CD14-positive monocyte (primary cell): ENCODE measurements at regions not wholly inside any gene's neighbourhood (a gene's known extent, or its start where the extent isn't known, plus 50 kb on each side); places are given as distances from the start of the nearest gene placed in this dataset.

ENCODE experiments used
- DNase-seq, 3 donors: peaks; one replicate each; pipeline ENCODE4 v3.0.0-alpha.2; 2011 to 2022
- H2AFZ ChIP-seq: 2 replicates; pipeline ENCODE4 v1.6.0; 2012; ENCODE audit warnings: mild to moderate bottlenecking, low read depth, low read length, inconsistent platforms; ENCODE audit not compliant: insufficient read depth, poor library complexity, severe bottlenecking
- H3K27ac ChIP-seq, 2 donors: 1 replicate in 1 of 2; 2 replicates in 1 of 2; pipeline ENCODE4 v1.5.1; 2012 to 2013; ENCODE audit warnings: low read length in 2 of 2, control low read depth in 1 of 2, inconsistent platforms in 1 of 2, low read depth in 1 of 2, mild to moderate bottlenecking in 1 of 2
- H3K27me3 ChIP-seq, 2 donors: one replicate each; pipeline versions ENCODE4 v1.6.0 to v1.6.1; 2011 to 2013; ENCODE audit warnings: low read length in 2 of 2; ENCODE audit not compliant: control insufficient read depth in 2 of 2, insufficient read depth in 2 of 2
- H3K36me3 ChIP-seq, 2 donors: replicated peaks in 1 of 2; 1 replicate in 1 of 2; 2 replicates in 1 of 2; pipeline versions ENCODE4 v1.5.1 to v1.6.1; 2012 to 2013; ENCODE audit warnings: low read length in 2 of 2, control low read depth in 1 of 2, inconsistent platforms in 1 of 2, mild to moderate bottlenecking in 1 of 2; ENCODE audit not compliant: insufficient read depth in 2 of 2, control insufficient read depth in 1 of 2
- H3K4me1 ChIP-seq, 2 donors: 1 replicate in 1 of 2; 2 replicates in 1 of 2; pipeline versions ENCODE4 v1.5.1 to v1.6.1; 2012 to 2013; ENCODE audit warnings: low read length in 2 of 2, control low read depth in 1 of 2, inconsistent platforms in 1 of 2, mild to moderate bottlenecking in 1 of 2, moderate library complexity in 1 of 2; ENCODE audit not compliant: insufficient read depth in 2 of 2, control insufficient read depth in 1 of 2
- H3K4me2 ChIP-seq: replicated peaks from 2 replicates; pipeline ENCODE3; 2012; ENCODE audit warnings: low read length, moderate library complexity, mild to moderate bottlenecking; ENCODE audit not compliant: poor library complexity, severe bottlenecking; ENCODE audit errors: extremely low read depth
- H3K4me3 ChIP-seq, 3 experiments: fragments of 200-600 bp in 1 of 3; sonication (generic) in 1 of 3; replicated peaks in 1 of 3; 1 replicate in 2 of 3; 2 replicates in 1 of 3; pipeline ENCODE4 v1.5.1; 2011 to 2013; ENCODE audit warnings: low read length in 3 of 3, mild to moderate bottlenecking in 3 of 3, control low read depth in 2 of 3, low read depth in 2 of 3, inconsistent platforms in 1 of 3, moderate library complexity in 1 of 3
- H3K79me2 ChIP-seq: 2 replicates; pipeline ENCODE4 v1.6.0; 2012; ENCODE audit warnings: mild to moderate bottlenecking, control low read depth, inconsistent platforms, low read length, moderate library complexity; ENCODE audit not compliant: insufficient read depth
- H3K9ac ChIP-seq: 2 replicates; pipeline ENCODE4 v1.6.0; 2017; ENCODE audit warnings: low read length, mild to moderate bottlenecking; ENCODE audit not compliant: insufficient read depth, poor library complexity, severe bottlenecking
- H3K9me3 ChIP-seq, 2 donors: replicated peaks in 1 of 2; 1 replicate in 1 of 2; 2 replicates in 1 of 2; pipeline versions ENCODE4 v1.5.1 to v1.6.1; 2012 to 2013; ENCODE audit warnings: low read length in 2 of 2, control low read depth in 1 of 2; ENCODE audit not compliant: control insufficient read depth in 1 of 2, insufficient read depth in 1 of 2
- H4K20me1 ChIP-seq: 2 replicates; pipeline ENCODE4 v1.6.0; 2012; ENCODE audit warnings: mild to moderate bottlenecking, low read length, control low read depth, moderate library complexity; ENCODE audit not compliant: insufficient read depth
- H3K27ac Mint-ChIP-seq, 7 donors: one replicate each; pipeline ENCODE4 v1.8.0; 2020; ENCODE audit warnings: mild to moderate bottlenecking in 7 of 7, mixed read lengths in 7 of 7, moderate library complexity in 6 of 7, inconsistent platforms in 2 of 7
- H3K27me3 Mint-ChIP-seq, 3 donors: one replicate each; pipeline ENCODE4 v1.8.0; 2021 to 2022; ENCODE audit warnings: low read depth in 3 of 3, mild to moderate bottlenecking in 3 of 3, mixed read lengths in 3 of 3, moderate library complexity in 3 of 3, inconsistent platforms in 1 of 3
- H3K36me3 Mint-ChIP-seq, 2 donors: one replicate each; pipeline ENCODE4 v1.8.0; 2020; ENCODE audit warnings: mixed read lengths in 2 of 2, inconsistent platforms in 1 of 2, mild to moderate bottlenecking in 1 of 2
- H3K4me1 Mint-ChIP-seq: one replicate; pipeline ENCODE4 v1.8.0; 2020; ENCODE audit warnings: mild to moderate bottlenecking, mixed read lengths
- H3K4me3 Mint-ChIP-seq, 2 donors: one replicate each; pipeline ENCODE4 v1.8.0; 2020; ENCODE audit warnings: mild to moderate bottlenecking in 2 of 2, mixed read lengths in 2 of 2, moderate library complexity in 1 of 2
- H3K9me3 Mint-ChIP-seq, 7 donors: one replicate each; pipeline ENCODE4 v1.8.0; 2020 to 2022; ENCODE audit warnings: mixed read lengths in 7 of 7, mild to moderate bottlenecking in 6 of 7, moderate library complexity in 6 of 7, inconsistent platforms in 2 of 7
- WGBS: methylation state at CpG from one replicate; pipeline ENCODE4 v1.1.5; 2013; ENCODE audit warnings: missing lambda C conversion rate; ENCODE audit not compliant: insufficient coverage; 5-methylcytosine and 5-hydroxymethylcytosine counted together
- intact Hi-C, 2 donors: fragments of 100-400 bp; cut with micrococcal nuclease; formaldehyde crosslinking; loops; one replicate each; pipeline versions ENCODE4 v1.15.0 to v1.15.1; 2023
- TF ChIP-seq, protein P1 (sequence below): fragments of 200-600 bp; IDR thresholded peaks from one replicate; pipeline ENCODE4 v1.8.0; 2022; ENCODE audit warnings: antibody characterized with exemption, mild to moderate bottlenecking

DNA sequence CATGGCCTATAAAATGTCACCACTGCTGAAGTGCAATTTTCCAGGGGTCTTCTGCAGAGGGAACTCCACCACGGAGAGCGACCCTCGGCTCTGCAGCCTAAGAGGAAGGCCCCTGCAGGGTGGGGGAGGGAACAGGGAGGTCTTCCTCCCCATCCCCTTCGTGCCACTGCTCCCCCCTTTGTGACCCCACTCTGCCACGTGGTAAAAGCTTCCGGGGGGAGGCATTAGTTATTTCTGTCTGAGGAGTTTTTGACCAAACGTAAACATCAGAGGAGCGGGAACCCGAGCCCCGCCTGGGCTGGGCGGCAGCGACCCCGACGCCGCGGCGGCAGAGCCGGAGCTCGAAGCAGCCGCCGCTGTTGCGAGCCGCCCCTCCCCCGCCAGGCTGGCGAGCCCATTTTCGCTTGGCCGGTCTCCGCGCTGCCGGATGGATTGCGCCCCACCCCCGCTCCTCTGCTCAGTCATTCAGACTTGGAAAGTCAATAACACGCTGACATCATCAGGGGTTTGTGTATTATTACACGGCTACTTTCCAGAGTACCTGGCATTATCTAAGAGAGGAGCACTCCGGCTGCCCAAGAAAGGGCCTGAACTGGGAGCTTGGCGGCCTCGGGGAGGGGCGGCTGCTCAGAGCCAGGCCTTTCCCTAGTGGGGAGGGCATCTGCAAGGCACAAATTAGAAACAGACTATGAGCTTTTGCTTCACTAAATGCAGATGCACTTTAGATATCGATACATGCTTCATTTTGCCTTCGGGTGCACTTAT is 162.5 kb upstream of the TBL1XR1 start:
- WGBS, result under 1% methylated on average over 29 of the region's 40 CpGs
- peak overlapping the region; percentile 87 to 89 for H3K27ac ChIP-seq
- H3K4me1 Mint-ChIP-seq, result peaks cover 54% of the 10 kb centered on the region
- peaks cover 49 to 59% of the 10 kb centered on the region in 2 donors for H3K4me1 ChIP-seq
- H3K36me3 ChIP-seq, result no peaks in the 10 kb centered on the region
- H3K9ac ChIP-seq, result peak overlapping the region; percentile 55
- intact Hi-C loops, result loop anchor here (1.0 to 10.0 kb wide), 11 partner anchors 15 to 565 kb away; no protein-coding TSS in a partner anchor
- no peaks in the 10 kb centered on the region for H3K27me3 ChIP-seq
- H3K4me3 ChIP-seq, result peak overlapping the region; percentile 56 to 77 (median 66)
- H3K4me2 ChIP-seq, result peak overlapping the region; percentile 85
- H3K27ac Mint-ChIP-seq, result peak overlapping the region; percentile 95 to 99 (median 98)
- H3K27me3 Mint-ChIP-seq, result peaks cover 0 to 4% (median 0%) of the 10 kb centered on the region in 3 donors
- H2AFZ ChIP-seq, result peak overlapping the region; percentile 79
- TF ChIP-seq, protein P1, sequence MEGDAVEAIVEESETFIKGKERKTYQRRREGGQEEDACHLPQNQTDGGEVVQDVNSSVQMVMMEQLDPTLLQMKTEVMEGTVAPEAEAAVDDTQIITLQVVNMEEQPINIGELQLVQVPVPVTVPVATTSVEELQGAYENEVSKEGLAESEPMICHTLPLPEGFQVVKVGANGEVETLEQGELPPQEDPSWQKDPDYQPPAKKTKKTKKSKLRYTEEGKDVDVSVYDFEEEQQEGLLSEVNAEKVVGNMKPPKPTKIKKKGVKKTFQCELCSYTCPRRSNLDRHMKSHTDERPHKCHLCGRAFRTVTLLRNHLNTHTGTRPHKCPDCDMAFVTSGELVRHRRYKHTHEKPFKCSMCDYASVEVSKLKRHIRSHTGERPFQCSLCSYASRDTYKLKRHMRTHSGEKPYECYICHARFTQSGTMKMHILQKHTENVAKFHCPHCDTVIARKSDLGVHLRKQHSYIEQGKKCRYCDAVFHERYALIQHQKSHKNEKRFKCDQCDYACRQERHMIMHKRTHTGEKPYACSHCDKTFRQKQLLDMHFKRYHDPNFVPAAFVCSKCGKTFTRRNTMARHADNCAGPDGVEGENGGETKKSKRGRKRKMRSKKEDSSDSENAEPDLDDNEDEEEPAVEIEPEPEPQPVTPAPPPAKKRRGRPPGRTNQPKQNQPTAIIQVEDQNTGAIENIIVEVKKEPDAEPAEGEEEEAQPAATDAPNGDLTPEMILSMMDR, result no peak
- peak overlapping the region; percentile 79 to 92 for H3K4me3 Mint-ChIP-seq
- no peaks in the 10 kb centered on the region for H3K9me3 Mint-ChIP-seq
- H3K36me3 Mint-ChIP-seq, result no peaks in the 10 kb centered on the region
- DNase-seq, result peak; percentile 91 to 95 (median 93)
- H3K79me2 ChIP-seq, result no peaks in the 10 kb centered on the region
- H4K20me1 ChIP-seq, result no peaks in the 10 kb centered on the region
- H3K9me3 ChIP-seq, result no peaks in the 10 kb centered on the region

DNA sequence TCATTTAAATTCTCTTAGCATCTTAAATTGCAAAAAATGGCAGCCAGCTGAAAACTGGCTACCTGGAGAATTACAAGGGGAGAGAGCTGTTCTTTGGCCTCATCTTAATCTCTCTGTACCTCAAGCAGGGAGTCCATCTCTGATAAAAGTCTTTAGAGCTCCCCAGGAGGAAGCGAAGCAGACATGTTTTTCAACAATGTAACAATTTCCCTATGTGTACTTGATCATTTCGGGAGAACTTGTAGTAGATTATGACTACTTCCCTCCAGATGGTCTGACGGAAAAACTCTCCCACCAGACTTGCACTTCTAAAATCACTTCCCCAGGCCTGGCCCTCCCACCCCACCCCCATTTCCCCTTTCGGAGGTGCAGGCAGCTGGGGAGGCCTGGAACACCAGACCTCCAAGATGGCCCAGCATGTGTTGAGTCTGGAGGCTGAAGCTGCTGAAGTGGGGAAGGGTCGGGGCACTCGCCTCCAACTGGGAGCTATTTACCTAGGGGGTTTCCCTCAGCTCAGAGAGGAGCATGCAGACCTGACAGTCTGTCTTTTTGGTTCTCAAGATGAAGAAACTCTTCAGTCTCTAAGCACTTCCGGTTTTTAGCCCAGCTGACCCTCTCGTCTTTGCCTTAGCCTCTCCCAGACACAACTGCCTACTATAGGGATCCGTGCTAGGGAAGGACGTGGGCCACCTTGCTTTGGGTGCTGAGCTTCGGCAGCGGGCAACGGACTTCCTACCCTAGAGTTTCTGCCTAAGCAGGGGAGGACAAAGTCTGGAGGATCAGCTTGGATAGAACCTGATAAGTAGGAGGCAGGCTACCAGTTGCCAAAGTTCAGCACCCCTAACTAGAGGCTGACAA is 164.0 kb upstream of the TBL1XR1 start:
- H3K27ac ChIP-seq, result peak overlapping the region; percentile 84 to 87
- H3K4me3 Mint-ChIP-seq, result peak overlapping the region; percentile 79 to 92
- peak overlapping the region; percentile 95 to 98 (median 97) for H3K27ac Mint-ChIP-seq
- TF ChIP-seq, protein P1, result no peak
- no peaks in the 10 kb centered on the region for H3K36me3 ChIP-seq
- no peaks in the 10 kb centered on the region for H3K36me3 Mint-ChIP-seq
- intact Hi-C loops, result loop anchor here (5.0 to 10.0 kb wide), 4 partner anchors 63 to 413 kb away; no protein-coding TSS in a partner anchor
- H3K9ac ChIP-seq, result peak overlapping the region; percentile 37
- WGBS, result 21% methylated on average over 2 of the region's 13 CpGs
- H3K4me2 ChIP-seq, result peak overlapping the region; percentile 85
- no peaks in the 10 kb centered on the region for H3K9me3 Mint-ChIP-seq
- peak overlapping the region in 1 of 3 experiments; percentile 77 for H3K4me3 ChIP-seq
- DNase-seq, result peak; percentile 79 to 87 (median 79)
- peaks cover 0 to 4% (median 0%) of the 10 kb centered on the region in 3 donors for H3K27me3 Mint-ChIP-seq
- peak overlapping the region; percentile 76 for H2AFZ ChIP-seq
- no peaks in the 10 kb centered on the region for H3K27me3 ChIP-seq
- H3K4me1 Mint-ChIP-seq, result peaks cover 48% of the 10 kb centered on the region
- no peaks in the 10 kb centered on the region for H3K9me3 ChIP-seq
- H3K4me1 ChIP-seq, result peaks cover 49 to 57% of the 10 kb centered on the region in 2 donors
- no peaks in the 10 kb centered on the region for H3K79me2 ChIP-seq
- H4K20me1 ChIP-seq, result no peaks in the 10 kb centered on the region
